ENCODE measurements at regions not wholly inside any gene's neighbourhood (a gene's known extent, or its start where the extent isn't known, plus 50 kb on each side); places are given as distances from the start of the nearest gene placed in this dataset.
A peak's percentile ranks its signal among the peaks of the same experiment; 100 is the strongest.

- DNase-seq (ENCODE audit: low read depth): no peak
These were observed 67.9 kb upstream of the GGTLC1 start for GRCh38 chr20:24056491-24056890.

- DNase-seq (ENCODE audit: low read depth): no peak
These were observed 64.2 kb upstream of the GGTLC1 start for GRCh38 chr20:24052599-24053275.

- no peak for DNase-seq (ENCODE audit: low read depth)
These were observed 62.6 kb upstream of the GGTLC1 start for GRCh38 chr20:24051160-24051559.

GRCh38 chr20:24050119-24050518 lies 61.5 kb upstream of the GGTLC1 start:
- no peak for DNase-seq (ENCODE audit: low read depth)

- no peak for DNase-seq (ENCODE audit: low read depth)
These were observed 60.5 kb upstream of the GGTLC1 start for GRCh38 chr20:24049081-24049480.

GRCh38 chr20:24048024-24048611 lies 59.5 kb upstream of the GGTLC1 start:
- DNase-seq (ENCODE audit: low read depth): no peak

- DNase-seq (ENCODE audit: low read depth): no peak
These were observed 58.3 kb upstream of the GGTLC1 start for GRCh38 chr20:24046888-24047287.

- DNase-seq (ENCODE audit: low read depth): peak; percentile 14
These were observed 57.2 kb upstream of the GGTLC1 start for GRCh38 chr20:24045621-24046318.

GRCh38 chr20:24043294-24043693 lies 54.7 kb upstream of the GGTLC1 start:
- DNase-seq (ENCODE audit: low read depth): no peak

- no peak for DNase-seq (ENCODE audit: low read depth)
These were observed 54.1 kb upstream of the GGTLC1 start for GRCh38 chr20:24042646-24043045.

- no peak for DNase-seq (ENCODE audit: low read depth)
These were observed 52.4 kb upstream of the GGTLC1 start for GRCh38 chr20:24040896-24041459.

GRCh38 chr20:24039196-24039595 lies 50.6 kb upstream of the GGTLC1 start:
- no peak for DNase-seq (ENCODE audit: low read depth)

All from CMK (cell line).